HEK293 (cell line): ENCODE measurements at regions not wholly inside any gene's neighbourhood (a gene's known extent, or its start where the extent isn't known, plus 50 kb on each side); places are given as distances from the start of the nearest gene placed in this dataset.

ENCODE experiments used
- CTCF ChIA-PET: fragments of 350-600 bp; formaldehyde crosslinking; extraction: SDS; loops from one replicate; lab custom pipeline; 2021; ENCODE audit warnings: antibody characterized with exemption; lab: Yijun Ruan, JAX
- POLR2A ChIA-PET: fragments of 300-600 bp; formaldehyde crosslinking; extraction: SDS; loops from one replicate; lab custom pipeline; 2020; ENCODE audit warnings: antibody characterized with exemption, inconsistent platforms; lab: Yijun Ruan, JAX
- H3K27ac ChIP-seq: fragments of 200-500 bp; sonication (Bioruptor generic); 2 replicates; pipeline ENCODE4 v1.5.1; 2014; ENCODE audit warnings: low read depth, low read length, control low read depth, inconsistent platforms; ENCODE audit errors: extremely low read depth
- H3K36me3 ChIP-seq, 2 experiments: fragments of 200-500 bp in 1 of 2; sonication (Bioruptor generic) in 1 of 2; 1 replicate in 1 of 2; 2 replicates in 1 of 2; pipeline ENCODE4 v1.5.1; 2014 to 2017; ENCODE audit warnings: inconsistent platforms in 2 of 2, low read length in 2 of 2; ENCODE audit not compliant: control insufficient read depth in 2 of 2, insufficient read depth in 1 of 2
- H3K4me1 ChIP-seq: fragments of 200-500 bp; sonication (Bioruptor generic); 2 replicates; pipeline ENCODE4 v1.5.1; 2014; ENCODE audit warnings: mild to moderate bottlenecking, low read length, inconsistent platforms; ENCODE audit not compliant: control insufficient read depth, insufficient read depth
- H3K4me3 ChIP-seq: 2 replicates; pipeline ENCODE4 v1.5.1; 2011; ENCODE audit warnings: low read depth, mild to moderate bottlenecking, control low read depth, low read length, moderate library complexity
- H3K9me3 ChIP-seq: fragments of 200-500 bp; sonication (Bioruptor generic); 2 replicates; pipeline ENCODE4 v1.5.1; 2014; ENCODE audit warnings: low read depth, low read length, inconsistent platforms; ENCODE audit not compliant: control insufficient read depth, insufficient read depth
- EGR2 ChIP-seq: fragments of 450-650 bp; formaldehyde crosslinking; IDR thresholded peaks from 2 replicates; pipeline ENCODE4 v1.5.1; 2016; ENCODE audit warnings: low read depth, missing biosample characterization, missing genetic modification characterization
- GLI4 ChIP-seq: fragments of 450-650 bp; formaldehyde crosslinking; IDR thresholded peaks from 2 replicates; pipeline ENCODE4 v1.5.1; 2016; ENCODE audit warnings: missing biosample characterization, missing genetic modification characterization
- HOXA7 ChIP-seq: sonication (generic); formaldehyde crosslinking; IDR thresholded peaks from 2 replicates; pipeline ENCODE4 v1.8.1; 2022; ENCODE audit warnings: missing genetic modification reagents, borderline replicate concordance
- KLF9 ChIP-seq: fragments of 450-650 bp; formaldehyde crosslinking; IDR thresholded peaks from 2 replicates; pipeline ENCODE4 v1.5.1; 2016; ENCODE audit warnings: missing biosample characterization, missing genetic modification characterization, low read depth
- OVOL3 ChIP-seq: fragments of 450-650 bp; formaldehyde crosslinking; IDR thresholded peaks from 2 replicates; pipeline ENCODE4 v1.5.1; 2016; ENCODE audit warnings: missing biosample characterization, missing genetic modification characterization
- PRDM6 ChIP-seq: fragments of 450-650 bp; formaldehyde crosslinking; IDR thresholded peaks from 2 replicates; pipeline ENCODE4 v1.5.1; 2017; ENCODE audit warnings: missing biosample characterization, missing genetic modification characterization
- ZBTB17 ChIP-seq: fragments of 450-650 bp; formaldehyde crosslinking; IDR thresholded peaks from 2 replicates; pipeline ENCODE4 v1.5.1; 2016; ENCODE audit warnings: missing biosample characterization, missing genetic modification characterization
- ZBTB44 ChIP-seq: fragments of 450-650 bp; IDR thresholded peaks from 2 replicates; pipeline ENCODE4 v1.5.1; 2018; ENCODE audit warnings: missing biosample characterization, mild to moderate bottlenecking, missing genetic modification characterization
- ZFP3 ChIP-seq: fragments of 450-650 bp; formaldehyde crosslinking; IDR thresholded peaks from 2 replicates; pipeline ENCODE4 v1.5.1; 2016; ENCODE audit warnings: low read depth, missing biosample characterization, missing genetic modification characterization
- ZNF121 ChIP-seq: fragments of 450-650 bp; formaldehyde crosslinking; IDR thresholded peaks from 2 replicates; pipeline ENCODE4 v1.5.1; 2016; ENCODE audit warnings: missing biosample characterization, missing genetic modification characterization
- ZNF211 ChIP-seq: fragments of 450-650 bp; formaldehyde crosslinking; IDR thresholded peaks from 2 replicates; pipeline ENCODE4 v1.5.1; 2016; ENCODE audit warnings: low read depth, missing biosample characterization, missing genetic modification characterization
- ZNF221 ChIP-seq: fragments of 450-650 bp; formaldehyde crosslinking; IDR thresholded peaks from 2 replicates; pipeline ENCODE4 v1.5.1; 2017; ENCODE audit warnings: missing biosample characterization, missing genetic modification characterization, borderline replicate concordance
- ZNF324 ChIP-seq: fragments of 450-650 bp; formaldehyde crosslinking; IDR thresholded peaks from 2 replicates; pipeline ENCODE4 v1.5.1; 2016; ENCODE audit warnings: missing biosample characterization, missing genetic modification characterization
- ZNF341 ChIP-seq: fragments of 450-650 bp; formaldehyde crosslinking; IDR thresholded peaks from 2 replicates; pipeline ENCODE4; 2016; ENCODE audit warnings: low read depth, missing biosample characterization, missing genetic modification characterization
- ZNF362 ChIP-seq: fragments of 450-650 bp; formaldehyde crosslinking; IDR thresholded peaks from 2 replicates; pipeline ENCODE4 v1.5.1; 2016; ENCODE audit warnings: missing biosample characterization, missing genetic modification characterization
- ZNF416 ChIP-seq: fragments of 450-650 bp; formaldehyde crosslinking; IDR thresholded peaks from 2 replicates; pipeline ENCODE4 v1.5.1; 2016; ENCODE audit warnings: missing biosample characterization, missing genetic modification characterization
- ZNF473 ChIP-seq: fragments of 450-650 bp; formaldehyde crosslinking; IDR thresholded peaks from 2 replicates; pipeline ENCODE4 v1.5.1; 2017; ENCODE audit warnings: missing biosample characterization, missing genetic modification characterization
- ZNF513 ChIP-seq: fragments of 450-650 bp; IDR thresholded peaks from 2 replicates; pipeline ENCODE4 v1.5.1; 2018; ENCODE audit warnings: missing biosample characterization, missing genetic modification characterization
- ZNF585B ChIP-seq: fragments of 450-650 bp; formaldehyde crosslinking; IDR thresholded peaks from 2 replicates; pipeline ENCODE4 v1.5.1; 2016; ENCODE audit warnings: missing biosample characterization, missing genetic modification characterization
- ZNF596 ChIP-seq: fragments of 450-650 bp; IDR thresholded peaks from 2 replicates; pipeline ENCODE4 v1.5.0; 2018; ENCODE audit warnings: missing biosample characterization, mild to moderate bottlenecking, missing genetic modification characterization, moderate library complexity
- ZNF624 ChIP-seq: fragments of 450-650 bp; formaldehyde crosslinking; IDR thresholded peaks from 2 replicates; pipeline ENCODE4 v1.5.1; 2017; ENCODE audit warnings: missing biosample characterization, missing genetic modification characterization
- ZNF654 ChIP-seq: fragments of 450-650 bp; formaldehyde crosslinking; IDR thresholded peaks from 2 replicates; pipeline ENCODE4 v1.5.1; 2016; ENCODE audit warnings: low read depth, missing biosample characterization, missing genetic modification characterization
- ZNF670 ChIP-seq: fragments of 450-650 bp; formaldehyde crosslinking; IDR thresholded peaks from 2 replicates; pipeline ENCODE4 v1.5.1; 2016; ENCODE audit warnings: missing biosample characterization, missing genetic modification characterization, low read depth
- ZNF707 ChIP-seq: fragments of 450-650 bp; formaldehyde crosslinking; IDR thresholded peaks from 2 replicates; pipeline ENCODE4 v1.5.1; 2016; ENCODE audit warnings: missing biosample characterization, missing genetic modification characterization
- ZNF76 ChIP-seq: fragments of 450-650 bp; formaldehyde crosslinking; IDR thresholded peaks from 2 replicates; pipeline ENCODE4; 2016; ENCODE audit warnings: low read depth, missing biosample characterization, missing genetic modification characterization, borderline replicate concordance
- ZNF792 ChIP-seq: fragments of 450-650 bp; formaldehyde crosslinking; IDR thresholded peaks from 2 replicates; pipeline ENCODE4 v1.5.1; 2016; ENCODE audit warnings: missing biosample characterization, missing genetic modification characterization
- ZNF830 ChIP-seq: fragments of 450-650 bp; IDR thresholded peaks from 2 replicates; pipeline ENCODE4 v1.5.0; 2018; ENCODE audit warnings: missing biosample characterization, missing genetic modification characterization, low read depth, mild to moderate bottlenecking, moderate library complexity
- ZNF843 ChIP-seq: fragments of 450-650 bp; formaldehyde crosslinking; IDR thresholded peaks from 2 replicates; pipeline ENCODE4 v1.5.1; 2016; ENCODE audit warnings: missing biosample characterization, missing genetic modification characterization
- ZSCAN18 ChIP-seq: fragments of 450-650 bp; formaldehyde crosslinking; IDR thresholded peaks from 2 replicates; pipeline ENCODE4 v1.5.1; 2016; ENCODE audit warnings: missing biosample characterization, missing genetic modification characterization

GRCh38 chr2:128808462-128809258 lies 490.0 kb upstream of the HS6ST1 start (continued):
- TF ChIP-seq ZNF624 (tag by site-specific recombination) (no peak), ZNF211 (tag by site-specific recombination) (no peak), KLF9 (tag by site-specific recombination) (no peak), GLI4 (tag by site-specific recombination) (no peak), OVOL3 (tag by site-specific recombination) (no peak)

- POLR2A ChIA-PET, result no interaction called here
Measured at GRCh38 chr2:128809259-128809636, 490.6 kb upstream of the HS6ST1 start.

GRCh38 chr2:128809880-128810279 lies 491.2 kb upstream of the HS6ST1 start:
- no peak overlapping the region for H3K4me3 ChIP-seq
- H3K4me1 ChIP-seq, result no peaks in the 10 kb centered on the region
- no peaks in the 10 kb centered on the region for H3K36me3 ChIP-seq
- ChIA-PET CTCF (no interaction called here), POLR2A (no interaction called here)
- no peaks in the 10 kb centered on the region for H3K9me3 ChIP-seq
- no peak overlapping the region for H3K27ac ChIP-seq
- TF ChIP-seq ZNF121 (tag by site-specific recombination), result no peak
- no peak for TF ChIP-seq ZNF324 (tag by site-specific recombination)
- no peak for TF ChIP-seq OVOL3 (tag by site-specific recombination)
- TF ChIP-seq ZNF362 (tag by site-specific recombination), result no peak
- no peak for TF ChIP-seq ZNF843 (tag by site-specific recombination)
- TF ChIP-seq ZNF341 (tag by site-specific recombination), result no peak
- no peak for TF ChIP-seq EGR2 (tag by site-specific recombination)
- TF ChIP-seq PRDM6 (tag by site-specific recombination), result no peak
- TF ChIP-seq ZNF654 (tag by site-specific recombination), result no peak
- no peak for TF ChIP-seq ZNF76 (tag by site-specific recombination)
- TF ChIP-seq ZSCAN18 (tag by site-specific recombination), result no peak
- no peak for TF ChIP-seq KLF9 (tag by site-specific recombination)
- TF ChIP-seq ZNF596 (tag by site-specific recombination), result no peak

More at GRCh38 chr2:128809259-128809636, 490.6 kb upstream of the HS6ST1 start:
- Histone ChIP-seq H3K4me3 (no peak overlapping the region), H3K9me3 (no peaks in the 10 kb centered on the region), H3K4me1 (no peaks in the 10 kb centered on the region), H3K27ac (no peak overlapping the region), H3K36me3 (no peaks in the 10 kb centered on the region)
- CTCF ChIA-PET, result no interaction called here
- TF ChIP-seq ZNF707, result no peak
- TF ChIP-seq ZNF221 (tag by site-specific recombination), result no peak
- no peak for TF ChIP-seq ZBTB44 (tag by site-specific recombination)
- no peak for TF ChIP-seq ZNF792
- TF ChIP-seq ZNF473 (tag by site-specific recombination), result no peak
- no peak for TF ChIP-seq ZFP3 (tag by site-specific recombination)
- no peak for TF ChIP-seq ZBTB17 (tag by site-specific recombination)
- no peak for TF ChIP-seq ZNF585B (tag by site-specific recombination)
- TF ChIP-seq ZNF76 (tag by site-specific recombination), result no peak
- no peak for TF ChIP-seq ZNF830 (tag by site-specific recombination)
- no peak for TF ChIP-seq HOXA7
- no peak for TF ChIP-seq ZNF416 (tag by site-specific recombination)
- TF ChIP-seq ZNF513 (tag by site-specific recombination), result no peak
- no peak for TF ChIP-seq ZNF624 (tag by site-specific recombination)
- TF ChIP-seq ZNF670 (tag by site-specific recombination), result no peak
